Transverse colon (tissue), 4 donors: ENCODE measurements at regions not wholly inside any gene's neighbourhood (a gene's known extent, or its start where the extent isn't known, plus 50 kb on each side); places are given as distances from the start of the nearest gene placed in this dataset.

Source experiments
- DNase-seq: peaks from one replicate; pipeline ENCODE4 v3.0.0-alpha.2; 2019
- H3K27ac ChIP-seq, 4 donors: fragments of 200-600 bp; sonication (generic); 2 replicates each; pipeline ENCODE4 v1.5.1; 2016 to 2018; ENCODE audit warnings: inconsistent platforms in 4 of 4
- H3K27me3 ChIP-seq: fragments of 200-600 bp; sonication (generic); 2 replicates; pipeline ENCODE4 v1.5.1; 2017; ENCODE audit warnings: inconsistent platforms
- H3K36me3 ChIP-seq, 4 donors: fragments of 200-600 bp; sonication (generic); 2 replicates each; pipeline ENCODE4 v1.5.1; 2017 to 2019; ENCODE audit warnings: inconsistent platforms in 4 of 4
- H3K4me1 ChIP-seq, 4 donors: fragments of 200-600 bp; sonication (generic); 2 replicates each; pipeline ENCODE4 v1.5.1; 2017 to 2020; ENCODE audit warnings: inconsistent platforms in 4 of 4
- H3K4me3 ChIP-seq, 4 donors: fragments of 200-600 bp; sonication (generic); 1 replicate in 1 of 4; 2 replicates in 3 of 4; pipeline versions ENCODE4 v1.5.1 to v1.6.1; 2017 to 2019; ENCODE audit warnings: inconsistent platforms in 4 of 4
- H3K9me3 ChIP-seq, 2 donors: fragments of 200-600 bp; sonication (generic); 2 replicates each; pipeline ENCODE4 v1.5.1; 2017 to 2019; ENCODE audit warnings: inconsistent platforms in 2 of 2
- CTCF ChIP-seq, 5 experiments: fragments of 200-600 bp in 3 of 5; fragments of 450-650 bp in 2 of 5; sonication (generic) in 3 of 5; IDR thresholded peaks; 1 replicate in 2 of 5; 2 replicates in 3 of 5; pipeline ENCODE4 v1.5.1; 2016 to 2017; ENCODE audit warnings: antibody characterized with exemption in 5 of 5, inconsistent platforms in 3 of 5, mild to moderate bottlenecking in 2 of 5, moderate library complexity in 1 of 5
- EP300 ChIP-seq: sonication (generic); formaldehyde crosslinking; IDR thresholded peaks from one replicate; pipeline ENCODE4 v1.6.1; 2017; ENCODE audit warnings: antibody characterized with exemption, low read depth
- POLR2A ChIP-seq: fragments of 450-650 bp; IDR thresholded peaks from one replicate; pipeline ENCODE4 v1.6.1; 2016; ENCODE audit warnings: antibody characterized with exemption, mild to moderate bottlenecking, moderate library complexity
- POLR2AphosphoS5 ChIP-seq, 3 donors: sonication (generic); formaldehyde crosslinking; IDR thresholded peaks; one replicate each; pipeline ENCODE4 v1.6.1; 2016; ENCODE audit warnings: antibody characterized with exemption in 3 of 3
- WGBS, 2 donors: methylation state at CpG; one replicate each; pipeline ENCODE4 v1.1.5; 2018; ENCODE audit warnings: low coverage in 1 of 2; 5-methylcytosine and 5-hydroxymethylcytosine counted together
- in situ Hi-C, 4 donors: fragments of 200-750 bp; cut with MboI; loops; one replicate each; pipeline versions ENCODE4 v1.15.0 to v1.15.1; 2017; ENCODE audit warnings: low sequenced_read_pairs in 3 of 4, low pct_ligation_motif_present in 1 of 4, low pct_unique_long_range_greater_than_20kb in 1 of 4
- intact Hi-C: fragments of 100-400 bp; cut with DNase I; formaldehyde crosslinking; loops from one replicate; pipeline ENCODE4 v1.15.1; 2023; ENCODE audit warnings: low total_unique reads

- 50 to 77% methylated on average over 3 to 4 of the region's 4 CpGs for WGBS, 2 donors
- no peaks in the 10 kb centered on the region for H3K9me3 ChIP-seq
- TF ChIP-seq EP300 (no peak), POLR2A (no peak), CTCF (IDR thresholded peaks at IDR 0.05) (no peak), POLR2AphosphoS5 (IDR thresholded peaks at IDR 0.05) (no peak)
- H3K27me3 ChIP-seq, result no peaks in the 10 kb centered on the region
- in situ Hi-C loops, result no loop called here
- intact Hi-C loops, result no loop called here
- no peak overlapping the region for H3K27ac ChIP-seq
- H3K36me3 ChIP-seq, result no peaks in the 10 kb centered on the region
- no peak for DNase-seq
- H3K4me1 ChIP-seq, result no peaks in the 10 kb centered on the region
- no peak overlapping the region for H3K4me3 ChIP-seq
Measured at GRCh38 chr5:136526021-136526420, 160.7 kb upstream of the TRPC7 start.

DNA sequence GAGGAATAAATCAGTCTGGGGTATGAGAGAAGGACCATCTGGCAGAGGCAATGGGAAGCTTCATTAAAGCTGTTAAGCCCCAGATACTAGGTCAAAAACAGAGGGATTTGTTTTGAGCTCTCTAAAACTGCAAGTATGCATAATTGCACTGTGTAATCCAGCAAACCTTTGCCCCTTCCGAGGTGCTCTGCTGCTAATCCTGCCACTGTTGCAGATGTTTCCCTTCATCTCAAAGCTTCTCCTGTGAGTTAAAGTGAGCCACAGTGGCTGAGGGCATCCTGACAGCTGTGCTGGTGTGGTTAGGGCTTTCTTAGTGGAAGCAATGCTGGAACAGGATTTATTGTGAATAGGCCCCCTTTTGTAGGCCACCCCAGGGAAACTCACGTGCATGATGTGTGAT is 160.3 kb upstream of the TRPC7 start:
- in situ Hi-C loops, result no loop called here
- H3K4me3 ChIP-seq, result no peak overlapping the region
- 40% methylated on average over 2 of the region's 2 CpGs; no CpG with 5 or more reads in 1 of the 2 donors for WGBS, 2 donors
- no peak for TF ChIP-seq POLR2A
- TF ChIP-seq EP300, result no peak
- no peak for TF ChIP-seq CTCF (IDR thresholded peaks at IDR 0.05)
- no peak for TF ChIP-seq POLR2AphosphoS5 (IDR thresholded peaks at IDR 0.05)
- no peak overlapping the region for H3K27ac ChIP-seq
- no peaks in the 10 kb centered on the region for H3K4me1 ChIP-seq
- no peak for DNase-seq
- no peaks in the 10 kb centered on the region for H3K36me3 ChIP-seq
- H3K9me3 ChIP-seq, result no peaks in the 10 kb centered on the region
- H3K27me3 ChIP-seq, result no peaks in the 10 kb centered on the region
- intact Hi-C loops, result no loop called here

DNA sequence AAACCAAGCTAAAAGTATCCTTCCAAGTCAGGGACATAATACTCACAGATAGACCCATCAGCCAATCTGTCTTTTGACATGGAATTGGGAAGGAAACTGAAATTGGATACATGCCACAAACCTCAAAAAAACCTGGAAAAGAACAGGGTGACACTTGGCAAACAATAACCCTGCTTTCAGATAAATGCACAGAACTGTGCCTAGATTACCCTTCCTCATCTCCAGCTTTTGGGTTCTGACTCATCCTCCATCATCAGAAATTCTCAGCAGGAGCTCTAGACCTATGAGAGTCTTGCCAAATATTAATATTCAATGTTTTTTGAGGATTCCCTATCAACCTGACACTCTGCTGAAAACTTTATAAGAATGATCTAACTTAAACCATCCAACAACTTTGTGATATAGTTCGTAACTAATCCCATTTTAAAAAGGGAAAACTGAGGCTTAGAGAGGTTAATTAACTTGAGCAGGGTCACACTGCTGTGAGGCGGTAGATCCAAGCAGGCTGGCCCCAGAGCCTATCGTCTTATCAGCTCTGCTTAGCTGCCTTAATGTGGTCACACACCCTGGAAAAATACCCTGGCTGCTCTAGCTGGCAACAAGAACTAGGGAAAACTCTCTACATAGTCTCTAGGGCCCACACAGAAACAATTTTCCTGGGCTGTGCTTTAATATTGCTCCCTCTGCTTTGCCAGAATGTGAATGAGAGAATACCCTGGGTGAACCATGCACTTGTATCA is 157.0 kb upstream of the TRPC7 start:
- H3K36me3 ChIP-seq, result no peaks in the 10 kb centered on the region
- TF ChIP-seq CTCF (IDR thresholded peaks at IDR 0.05), result no peak
- TF ChIP-seq POLR2A, result no peak
- TF ChIP-seq EP300, result no peak
- no peak for TF ChIP-seq POLR2AphosphoS5 (IDR thresholded peaks at IDR 0.05)
- 78 to 80% methylated on average over 1 to 3 of the region's 3 CpGs for WGBS, 2 donors
- in situ Hi-C loops (no loop called here), intact Hi-C loops (no loop called here)
- H3K9me3 ChIP-seq, result no peaks in the 10 kb centered on the region
- H3K27me3 ChIP-seq, result no peaks in the 10 kb centered on the region
- H3K27ac ChIP-seq, result no peak overlapping the region
- H3K4me1 ChIP-seq, result no peaks in the 10 kb centered on the region
- no peak overlapping the region for H3K4me3 ChIP-seq
- no peak for DNase-seq

- in situ Hi-C loops (no loop called here), intact Hi-C loops (no loop called here)
- Histone ChIP-seq H3K9me3 (no peaks in the 10 kb centered on the region), H3K27ac (no peak overlapping the region), H3K4me3 (no peak overlapping the region), H3K4me1 (no peaks in the 10 kb centered on the region), H3K36me3 (no peaks in the 10 kb centered on the region), H3K27me3 (no peaks in the 10 kb centered on the region)
- TF ChIP-seq EP300, result no peak
- TF ChIP-seq POLR2AphosphoS5 (IDR thresholded peaks at IDR 0.05), result no peak
- no peak for TF ChIP-seq POLR2A
- no peak for TF ChIP-seq CTCF (IDR thresholded peaks at IDR 0.05)
- no peak for DNase-seq
Measured at GRCh38 chr5:136521696-136522095, 156.4 kb upstream of the TRPC7 start.
